GM12878 (cell line): ENCODE measurements at regions not wholly inside any gene's neighbourhood (a gene's known extent, or its start where the extent isn't known, plus 50 kb on each side); places are given as distances from the start of the nearest gene placed in this dataset.

ENCODE experiments used
- ATF7 ChIP-seq: fragments of 450-650 bp; IDR thresholded peaks from 2 replicates; pipeline ENCODE4 v1.6.1; 2016; ENCODE audit warnings: low read depth, mild to moderate bottlenecking
- CBX5 ChIP-seq: sonication (generic); IDR thresholded peaks from 2 replicates; pipeline ENCODE4 v1.6.1; 2016; ENCODE audit warnings: low read depth, moderate library complexity, mild to moderate bottlenecking, inconsistent platforms
- MEF2B ChIP-seq: fragments of 450-650 bp; IDR thresholded peaks from 2 replicates; pipeline ENCODE4 v1.6.1; 2018; ENCODE audit warnings: mild to moderate bottlenecking, moderate library complexity; ENCODE audit not compliant: partially characterized antibody, poor library complexity, severe bottlenecking
- MTA2 ChIP-seq: fragments of 450-650 bp; IDR thresholded peaks from 2 replicates; pipeline ENCODE4 v1.6.1; 2016; ENCODE audit warnings: low read depth, mild to moderate bottlenecking, moderate library complexity
- NRF1 ChIP-seq: conservative IDR thresholded peaks from 2 replicates; pipeline ENCODE4 v1.6.1; 2011; ENCODE audit warnings: mild to moderate bottlenecking, low read depth, low read length, improper control_type of control experiment
- PAX5 ChIP-seq: IDR thresholded peaks from 2 replicates; pipeline ENCODE4 v1.6.1; 2011; ENCODE audit warnings: low read depth, low read length, borderline replicate concordance
- SP1 ChIP-seq: IDR thresholded peaks from one replicate; pipeline ENCODE4 v1.6.1; 2011; ENCODE audit warnings: low read depth, low read length
- TCF12 ChIP-seq: IDR thresholded peaks from 2 replicates; pipeline ENCODE4 v1.6.1; 2011; ENCODE audit warnings: low read depth, mild to moderate bottlenecking, low read length
- WRNIP1 ChIP-seq: IDR thresholded peaks from 2 replicates; pipeline ENCODE4 v1.6.1; 2011; ENCODE audit warnings: low read depth, low read length, improper control_type of control experiment, borderline replicate concordance
- YBX1 ChIP-seq: fragments of 450-650 bp; IDR thresholded peaks from 2 replicates; pipeline ENCODE4 v1.6.1; 2016; ENCODE audit warnings: antibody characterized with exemption
- YY1 ChIP-seq: IDR thresholded peaks from 2 replicates; pipeline ENCODE4 v1.6.1; 2011; ENCODE audit warnings: low read depth, mild to moderate bottlenecking, low read length
- TF ChIP-seq, protein P1 (sequence below): fragments of 450-650 bp; IDR thresholded peaks from 2 replicates; pipeline ENCODE4 v1.6.1; 2017; ENCODE audit warnings: borderline replicate concordance
- TF ChIP-seq, protein P2 (sequence below): IDR thresholded peaks from 2 replicates; pipeline ENCODE4 v1.6.1; 2011; ENCODE audit warnings: low read depth, low read length, improper control_type of control experiment, borderline replicate concordance
- TF ChIP-seq, protein P3 (sequence below): fragments of 450-650 bp; IDR thresholded peaks from 2 replicates; pipeline ENCODE4 v1.6.1; 2018; ENCODE audit warnings: mild to moderate bottlenecking, low read depth, moderate library complexity; ENCODE audit not compliant: partially characterized antibody
- TF ChIP-seq, protein P4 (sequence below): fragments of 450-650 bp; IDR thresholded peaks from 2 replicates; pipeline ENCODE4 v1.6.1; 2016; ENCODE audit warnings: mild to moderate bottlenecking
- TF ChIP-seq, protein P5 (sequence below): fragments of 450-650 bp; IDR thresholded peaks from 2 replicates; pipeline ENCODE4 v1.6.1; 2016; ENCODE audit warnings: mild to moderate bottlenecking
- TF ChIP-seq, protein P6 (sequence below): fragments of 150-350 bp; IDR thresholded peaks from 2 replicates; pipeline ENCODE4 v1.6.1; 2016; ENCODE audit warnings: low read depth, low read length
- TF ChIP-seq, protein P7 (sequence below): IDR thresholded peaks from 2 replicates; pipeline ENCODE4 v1.6.1; 2011; ENCODE audit warnings: borderline replicate concordance, low read depth, mild to moderate bottlenecking, moderate library complexity, mixed read lengths, low read length; ENCODE audit not compliant: insufficient read depth; ENCODE audit errors: extremely low read length

DNA sequence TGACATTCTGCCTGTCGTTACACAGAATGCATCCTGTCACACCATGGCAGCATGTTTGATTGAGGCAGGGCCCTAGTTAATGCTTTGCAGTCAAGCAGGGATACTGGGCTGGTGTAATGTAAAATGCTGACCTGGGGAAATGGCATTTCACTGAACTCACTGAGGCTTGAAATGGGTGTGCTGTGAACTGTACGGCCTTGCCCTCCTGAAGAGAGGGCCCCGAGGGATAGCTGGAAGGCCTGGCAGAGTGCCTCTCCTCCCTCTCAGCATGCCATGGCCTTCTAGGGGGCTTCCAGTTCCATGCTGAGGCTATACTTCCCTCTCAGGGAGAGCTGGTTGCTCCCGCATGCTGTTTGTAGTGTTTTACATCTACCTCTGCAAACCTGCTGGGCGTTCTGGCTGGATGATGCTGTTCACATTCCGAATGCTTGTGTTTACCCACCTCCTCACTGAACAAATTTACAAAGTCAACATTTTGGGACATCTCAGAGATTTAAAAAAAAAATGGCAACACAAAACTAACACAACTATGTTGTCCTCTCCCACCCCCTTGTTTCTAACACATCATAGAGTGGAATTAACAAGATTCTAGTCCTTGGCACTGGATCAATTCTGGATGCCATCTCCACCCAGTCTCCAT lies 416.7 kb upstream of the CADM1 start (continued):
- TF ChIP-seq, protein P1, sequence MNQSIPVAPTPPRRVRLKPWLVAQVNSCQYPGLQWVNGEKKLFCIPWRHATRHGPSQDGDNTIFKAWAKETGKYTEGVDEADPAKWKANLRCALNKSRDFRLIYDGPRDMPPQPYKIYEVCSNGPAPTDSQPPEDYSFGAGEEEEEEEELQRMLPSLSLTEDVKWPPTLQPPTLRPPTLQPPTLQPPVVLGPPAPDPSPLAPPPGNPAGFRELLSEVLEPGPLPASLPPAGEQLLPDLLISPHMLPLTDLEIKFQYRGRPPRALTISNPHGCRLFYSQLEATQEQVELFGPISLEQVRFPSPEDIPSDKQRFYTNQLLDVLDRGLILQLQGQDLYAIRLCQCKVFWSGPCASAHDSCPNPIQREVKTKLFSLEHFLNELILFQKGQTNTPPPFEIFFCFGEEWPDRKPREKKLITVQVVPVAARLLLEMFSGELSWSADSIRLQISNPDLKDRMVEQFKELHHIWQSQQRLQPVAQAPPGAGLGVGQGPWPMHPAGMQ, result no peak
- TF ChIP-seq, protein P2, sequence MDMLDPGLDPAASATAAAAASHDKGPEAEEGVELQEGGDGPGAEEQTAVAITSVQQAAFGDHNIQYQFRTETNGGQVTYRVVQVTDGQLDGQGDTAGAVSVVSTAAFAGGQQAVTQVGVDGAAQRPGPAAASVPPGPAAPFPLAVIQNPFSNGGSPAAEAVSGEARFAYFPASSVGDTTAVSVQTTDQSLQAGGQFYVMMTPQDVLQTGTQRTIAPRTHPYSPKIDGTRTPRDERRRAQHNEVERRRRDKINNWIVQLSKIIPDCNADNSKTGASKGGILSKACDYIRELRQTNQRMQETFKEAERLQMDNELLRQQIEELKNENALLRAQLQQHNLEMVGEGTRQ, result no peak
- TF ChIP-seq WRNIP1 (no peak), NRF1 (no peak), ATF7 (no peak), YBX1 (no peak), PAX5 (peak; percentile 55; the same call in 1 of the 2 replicates), MEF2B (peak; percentile 64), MTA2 (no peak), TCF12 (no peak), SP1 (no peak), CBX5 (no peak), YY1 (peak; percentile 5; the same call in 1 of the 2 replicates)
- TF ChIP-seq, protein P3, sequence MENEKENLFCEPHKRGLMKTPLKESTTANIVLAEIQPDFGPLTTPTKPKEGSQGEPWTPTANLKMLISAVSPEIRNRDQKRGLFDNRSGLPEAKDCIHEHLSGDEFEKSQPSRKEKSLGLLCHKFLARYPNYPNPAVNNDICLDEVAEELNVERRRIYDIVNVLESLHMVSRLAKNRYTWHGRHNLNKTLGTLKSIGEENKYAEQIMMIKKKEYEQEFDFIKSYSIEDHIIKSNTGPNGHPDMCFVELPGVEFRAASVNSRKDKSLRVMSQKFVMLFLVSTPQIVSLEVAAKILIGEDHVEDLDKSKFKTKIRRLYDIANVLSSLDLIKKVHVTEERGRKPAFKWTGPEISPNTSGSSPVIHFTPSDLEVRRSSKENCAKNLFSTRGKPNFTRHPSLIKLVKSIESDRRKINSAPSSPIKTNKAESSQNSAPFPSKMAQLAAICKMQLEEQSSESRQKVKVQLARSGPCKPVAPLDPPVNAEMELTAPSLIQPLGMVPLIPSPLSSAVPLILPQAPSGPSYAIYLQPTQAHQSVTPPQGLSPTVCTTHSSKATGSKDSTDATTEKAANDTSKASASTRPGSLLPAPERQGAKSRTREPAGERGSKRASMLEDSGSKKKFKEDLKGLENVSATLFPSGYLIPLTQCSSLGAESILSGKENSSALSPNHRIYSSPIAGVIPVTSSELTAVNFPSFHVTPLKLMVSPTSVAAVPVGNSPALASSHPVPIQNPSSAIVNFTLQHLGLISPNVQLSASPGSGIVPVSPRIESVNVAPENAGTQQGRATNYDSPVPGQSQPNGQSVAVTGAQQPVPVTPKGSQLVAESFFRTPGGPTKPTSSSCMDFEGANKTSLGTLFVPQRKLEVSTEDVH, result no peak
- TF ChIP-seq, protein P4, sequence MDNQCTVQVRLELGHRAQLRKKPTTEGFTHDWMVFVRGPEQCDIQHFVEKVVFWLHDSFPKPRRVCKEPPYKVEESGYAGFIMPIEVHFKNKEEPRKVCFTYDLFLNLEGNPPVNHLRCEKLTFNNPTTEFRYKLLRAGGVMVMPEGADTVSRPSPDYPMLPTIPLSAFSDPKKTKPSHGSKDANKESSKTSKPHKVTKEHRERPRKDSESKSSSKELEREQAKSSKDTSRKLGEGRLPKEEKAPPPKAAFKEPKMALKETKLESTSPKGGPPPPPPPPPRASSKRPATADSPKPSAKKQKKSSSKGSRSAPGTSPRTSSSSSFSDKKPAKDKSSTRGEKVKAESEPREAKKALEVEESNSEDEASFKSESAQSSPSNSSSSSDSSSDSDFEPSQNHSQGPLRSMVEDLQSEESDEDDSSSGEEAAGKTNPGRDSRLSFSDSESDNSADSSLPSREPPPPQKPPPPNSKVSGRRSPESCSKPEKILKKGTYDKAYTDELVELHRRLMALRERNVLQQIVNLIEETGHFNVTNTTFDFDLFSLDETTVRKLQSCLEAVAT, result no peak
- TF ChIP-seq, protein P5, sequence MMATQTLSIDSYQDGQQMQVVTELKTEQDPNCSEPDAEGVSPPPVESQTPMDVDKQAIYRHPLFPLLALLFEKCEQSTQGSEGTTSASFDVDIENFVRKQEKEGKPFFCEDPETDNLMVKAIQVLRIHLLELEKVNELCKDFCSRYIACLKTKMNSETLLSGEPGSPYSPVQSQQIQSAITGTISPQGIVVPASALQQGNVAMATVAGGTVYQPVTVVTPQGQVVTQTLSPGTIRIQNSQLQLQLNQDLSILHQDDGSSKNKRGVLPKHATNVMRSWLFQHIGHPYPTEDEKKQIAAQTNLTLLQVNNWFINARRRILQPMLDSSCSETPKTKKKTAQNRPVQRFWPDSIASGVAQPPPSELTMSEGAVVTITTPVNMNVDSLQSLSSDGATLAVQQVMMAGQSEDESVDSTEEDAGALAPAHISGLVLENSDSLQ, result 0 out of 2 replicates have a peak, but pooled peaks have one; percentile 3
- TF ChIP-seq, protein P6, sequence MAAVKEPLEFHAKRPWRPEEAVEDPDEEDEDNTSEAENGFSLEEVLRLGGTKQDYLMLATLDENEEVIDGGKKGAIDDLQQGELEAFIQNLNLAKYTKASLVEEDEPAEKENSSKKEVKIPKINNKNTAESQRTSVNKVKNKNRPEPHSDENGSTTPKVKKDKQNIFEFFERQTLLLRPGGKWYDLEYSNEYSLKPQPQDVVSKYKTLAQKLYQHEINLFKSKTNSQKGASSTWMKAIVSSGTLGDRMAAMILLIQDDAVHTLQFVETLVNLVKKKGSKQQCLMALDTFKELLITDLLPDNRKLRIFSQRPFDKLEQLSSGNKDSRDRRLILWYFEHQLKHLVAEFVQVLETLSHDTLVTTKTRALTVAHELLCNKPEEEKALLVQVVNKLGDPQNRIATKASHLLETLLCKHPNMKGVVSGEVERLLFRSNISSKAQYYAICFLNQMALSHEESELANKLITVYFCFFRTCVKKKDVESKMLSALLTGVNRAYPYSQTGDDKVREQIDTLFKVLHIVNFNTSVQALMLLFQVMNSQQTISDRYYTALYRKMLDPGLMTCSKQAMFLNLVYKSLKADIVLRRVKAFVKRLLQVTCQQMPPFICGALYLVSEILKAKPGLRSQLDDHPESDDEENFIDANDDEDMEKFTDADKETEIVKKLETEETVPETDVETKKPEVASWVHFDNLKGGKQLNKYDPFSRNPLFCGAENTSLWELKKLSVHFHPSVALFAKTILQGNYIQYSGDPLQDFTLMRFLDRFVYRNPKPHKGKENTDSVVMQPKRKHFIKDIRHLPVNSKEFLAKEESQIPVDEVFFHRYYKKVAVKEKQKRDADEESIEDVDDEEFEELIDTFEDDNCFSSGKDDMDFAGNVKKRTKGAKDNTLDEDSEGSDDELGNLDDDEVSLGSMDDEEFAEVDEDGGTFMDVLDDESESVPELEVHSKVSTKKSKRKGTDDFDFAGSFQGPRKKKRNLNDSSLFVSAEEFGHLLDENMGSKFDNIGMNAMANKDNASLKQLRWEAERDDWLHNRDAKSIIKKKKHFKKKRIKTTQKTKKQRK, result no peak
- TF ChIP-seq, protein P7, sequence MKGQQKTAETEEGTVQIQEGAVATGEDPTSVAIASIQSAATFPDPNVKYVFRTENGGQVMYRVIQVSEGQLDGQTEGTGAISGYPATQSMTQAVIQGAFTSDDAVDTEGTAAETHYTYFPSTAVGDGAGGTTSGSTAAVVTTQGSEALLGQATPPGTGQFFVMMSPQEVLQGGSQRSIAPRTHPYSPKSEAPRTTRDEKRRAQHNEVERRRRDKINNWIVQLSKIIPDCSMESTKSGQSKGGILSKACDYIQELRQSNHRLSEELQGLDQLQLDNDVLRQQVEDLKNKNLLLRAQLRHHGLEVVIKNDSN, result no peak
